GM12873 (cell line): ENCODE measurements at regions not wholly inside any gene's neighbourhood (a gene's known extent, or its start where the extent isn't known, plus 50 kb on each side); places are given as distances from the start of the nearest gene placed in this dataset.

Experiments used
- CTCF ChIP-seq: IDR thresholded peaks from 2 replicates; pipeline ENCODE4 v1.5.1; 2012; ENCODE audit warnings: low read depth, mild to moderate bottlenecking, moderate library complexity, low read length, control low read depth; ENCODE audit not compliant: insufficient read depth; ENCODE audit errors: missing control alignments

GRCh38 chr4:153116291-153116680 is 88.0 kb upstream of the TRIM2 start:
- TF ChIP-seq CTCF = no peak

- TF ChIP-seq CTCF = no peak
These were observed 87.4 kb upstream of the TRIM2 start for GRCh38 chr4:153116801-153117200.

DNA sequence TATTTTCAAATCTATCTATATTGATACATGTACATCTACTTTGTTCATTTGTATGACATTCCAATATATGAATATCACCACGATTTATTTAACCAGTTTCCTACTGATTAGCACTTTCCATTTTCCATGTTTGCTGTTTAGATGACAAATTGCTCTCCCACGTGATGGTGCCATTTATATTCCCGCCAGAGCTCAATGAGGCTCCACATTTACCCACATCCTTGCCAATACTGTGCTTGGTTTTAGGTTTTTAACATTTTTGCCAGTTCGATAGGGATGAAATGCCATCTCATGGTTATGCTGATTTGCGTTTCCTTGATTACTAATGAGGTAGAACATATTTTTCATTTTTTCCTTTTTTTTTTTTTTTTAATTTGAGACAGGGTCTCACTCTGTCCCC is 86.7 kb upstream of the TRIM2 start:
- TF ChIP-seq CTCF = no peak

GRCh38 chr4:153119626-153120025 is 84.6 kb upstream of the TRIM2 start:
- no peak for TF ChIP-seq CTCF

- no peak for TF ChIP-seq CTCF
These were observed 84.0 kb upstream of the TRIM2 start for GRCh38 chr4:153120235-153120634.

- no peak for TF ChIP-seq CTCF
These were observed 81.4 kb upstream of the TRIM2 start for GRCh38 chr4:153122855-153123254.

GRCh38 chr4:153126137-153126536 is 78.1 kb upstream of the TRIM2 start:
- no peak for TF ChIP-seq CTCF
